ENCODE measurements at regions not wholly inside any gene's neighbourhood (a gene's known extent, or its start where the extent isn't known, plus 50 kb on each side); places are given as distances from the start of the nearest gene placed in this dataset.

DNA sequence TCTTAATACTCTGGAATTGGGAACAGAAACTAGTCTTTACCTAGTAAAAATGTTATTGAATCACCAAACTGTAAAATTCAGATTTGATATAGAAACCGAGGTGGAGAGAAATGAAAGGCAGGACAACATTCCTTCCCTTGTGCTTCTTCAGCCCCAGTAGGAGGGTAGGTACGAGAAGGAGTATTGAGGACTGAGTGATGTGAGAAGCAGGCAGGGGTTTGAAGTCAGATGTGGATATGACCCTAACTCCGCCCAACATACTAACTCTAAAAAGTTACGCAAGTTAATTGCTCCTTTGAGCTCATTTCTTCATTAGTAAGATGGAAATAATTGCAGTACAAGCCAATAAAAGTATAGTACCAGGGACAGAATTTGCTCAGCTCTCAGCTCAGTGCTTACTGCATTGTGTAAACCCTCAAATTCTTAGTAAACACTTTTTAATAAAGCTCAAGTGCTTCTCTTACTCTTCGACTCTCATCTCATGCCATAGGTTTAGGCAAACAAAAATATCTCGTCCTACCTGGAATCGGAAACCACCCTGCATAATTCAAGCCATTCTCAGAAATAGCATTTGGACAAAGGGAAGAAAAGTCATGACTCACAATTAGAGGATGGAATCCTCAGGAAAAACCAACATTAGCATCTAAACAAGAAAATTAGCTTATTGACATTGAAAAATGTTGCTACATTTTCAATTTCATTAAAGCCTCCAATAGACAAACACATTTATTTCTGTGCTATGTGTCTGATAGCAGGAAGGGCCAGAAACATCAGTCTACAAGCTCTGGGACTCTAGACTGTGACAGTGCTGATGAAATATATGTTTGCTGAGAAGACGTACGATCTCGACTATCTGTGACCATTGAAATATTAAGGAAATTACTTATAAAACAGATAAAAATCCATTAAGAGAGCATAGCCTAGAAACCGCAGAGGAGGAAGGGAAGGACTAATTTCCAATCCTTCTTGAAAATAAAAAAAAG is 161.3 kb downstream of the HNMT start:
- TF ChIP-seq, protein P1, sequence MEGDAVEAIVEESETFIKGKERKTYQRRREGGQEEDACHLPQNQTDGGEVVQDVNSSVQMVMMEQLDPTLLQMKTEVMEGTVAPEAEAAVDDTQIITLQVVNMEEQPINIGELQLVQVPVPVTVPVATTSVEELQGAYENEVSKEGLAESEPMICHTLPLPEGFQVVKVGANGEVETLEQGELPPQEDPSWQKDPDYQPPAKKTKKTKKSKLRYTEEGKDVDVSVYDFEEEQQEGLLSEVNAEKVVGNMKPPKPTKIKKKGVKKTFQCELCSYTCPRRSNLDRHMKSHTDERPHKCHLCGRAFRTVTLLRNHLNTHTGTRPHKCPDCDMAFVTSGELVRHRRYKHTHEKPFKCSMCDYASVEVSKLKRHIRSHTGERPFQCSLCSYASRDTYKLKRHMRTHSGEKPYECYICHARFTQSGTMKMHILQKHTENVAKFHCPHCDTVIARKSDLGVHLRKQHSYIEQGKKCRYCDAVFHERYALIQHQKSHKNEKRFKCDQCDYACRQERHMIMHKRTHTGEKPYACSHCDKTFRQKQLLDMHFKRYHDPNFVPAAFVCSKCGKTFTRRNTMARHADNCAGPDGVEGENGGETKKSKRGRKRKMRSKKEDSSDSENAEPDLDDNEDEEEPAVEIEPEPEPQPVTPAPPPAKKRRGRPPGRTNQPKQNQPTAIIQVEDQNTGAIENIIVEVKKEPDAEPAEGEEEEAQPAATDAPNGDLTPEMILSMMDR (IDR thresholded peaks at IDR 0.05; ENCODE audit: low read depth, low read length, missing control alignments) = no peak
- in situ Hi-C loops (cut with HindIII; ENCODE audit: low sequenced_read_pairs) = no loop called here
- no peak for DNase-seq (ENCODE audit: low read depth)
- no peak overlapping the region for H3K4me3 ChIP-seq (ENCODE audit: low read depth, low read length)

DNA sequence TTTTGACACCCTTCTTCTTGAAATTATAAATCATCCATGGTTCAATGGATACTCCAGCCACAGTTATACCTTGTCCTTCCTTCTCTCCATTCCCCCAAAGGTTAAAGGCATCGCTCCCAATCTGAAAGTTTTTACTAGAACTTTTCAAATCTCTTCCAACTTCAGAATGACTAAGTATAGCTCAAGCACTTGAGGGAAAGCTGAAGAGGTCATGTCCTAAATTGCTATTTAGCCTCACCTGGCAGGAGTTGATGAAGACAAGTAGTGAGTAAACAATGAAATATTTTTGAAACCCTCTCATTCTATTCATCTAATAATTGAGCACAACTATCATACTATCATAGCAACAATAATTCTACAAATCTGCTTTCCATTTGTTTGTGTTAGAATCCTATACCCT is 167.8 kb downstream of the HNMT start:
- TF ChIP-seq, protein P1 (IDR thresholded peaks at IDR 0.05; ENCODE audit: low read depth, low read length, missing control alignments) = no peak
- no peak for DNase-seq (ENCODE audit: low read depth)
- no peak overlapping the region for H3K4me3 ChIP-seq (ENCODE audit: low read depth, low read length)
- in situ Hi-C loops (cut with HindIII; ENCODE audit: low sequenced_read_pairs) = no loop called here

DNA sequence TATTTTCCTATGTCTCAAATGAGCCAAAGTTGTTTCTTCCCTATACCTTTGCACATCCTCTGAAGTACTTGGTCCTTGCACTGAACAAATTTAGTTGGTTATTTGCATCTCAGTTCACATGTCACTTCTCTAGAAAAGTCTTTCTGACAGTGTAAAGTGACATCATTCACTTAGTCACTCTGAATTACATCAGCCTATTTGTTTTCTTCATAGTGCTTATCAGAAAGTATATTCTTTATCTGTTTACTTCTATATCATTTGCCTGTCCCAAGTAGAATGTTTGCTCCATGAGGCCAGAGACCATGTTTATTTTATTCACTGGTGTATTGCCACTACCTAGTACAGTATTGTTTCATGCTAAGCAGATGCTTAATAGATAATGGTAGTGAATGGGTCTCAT is 173.7 kb downstream of the HNMT start:
- DNase-seq (ENCODE audit: low read depth) = no peak
- no peak overlapping the region for H3K4me3 ChIP-seq (ENCODE audit: low read depth, low read length)
- in situ Hi-C loops (cut with HindIII; ENCODE audit: low sequenced_read_pairs) = no loop called here
- TF ChIP-seq, protein P1 (IDR thresholded peaks at IDR 0.05; ENCODE audit: low read depth, low read length, missing control alignments) = no peak

DNA sequence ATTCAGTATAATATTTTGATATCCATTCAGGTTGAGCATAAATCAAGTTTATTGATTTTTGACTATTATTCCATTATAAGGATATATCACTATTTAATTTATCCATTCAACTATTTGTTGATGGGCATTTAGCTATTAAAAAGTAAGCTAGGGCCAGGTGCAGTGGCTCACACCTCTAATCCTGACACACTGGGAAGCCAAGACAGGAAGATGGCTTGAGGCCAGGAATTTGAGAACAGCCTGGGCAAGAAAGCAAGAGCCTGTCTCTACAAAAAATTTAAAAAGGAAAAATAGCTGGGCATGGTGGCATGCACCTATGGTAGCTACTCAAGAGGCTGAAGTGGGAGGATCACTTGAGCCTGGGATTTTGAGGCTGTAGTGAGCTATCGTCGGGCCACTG is 183.5 kb downstream of the HNMT start:
- DNase-seq (ENCODE audit: low read depth) = no peak
- in situ Hi-C loops (cut with HindIII; ENCODE audit: low sequenced_read_pairs) = no loop called here
- no peak overlapping the region for H3K4me3 ChIP-seq (ENCODE audit: low read depth, low read length)
- TF ChIP-seq, protein P1 (IDR thresholded peaks at IDR 0.05; ENCODE audit: low read depth, low read length, missing control alignments) = no peak

DNA sequence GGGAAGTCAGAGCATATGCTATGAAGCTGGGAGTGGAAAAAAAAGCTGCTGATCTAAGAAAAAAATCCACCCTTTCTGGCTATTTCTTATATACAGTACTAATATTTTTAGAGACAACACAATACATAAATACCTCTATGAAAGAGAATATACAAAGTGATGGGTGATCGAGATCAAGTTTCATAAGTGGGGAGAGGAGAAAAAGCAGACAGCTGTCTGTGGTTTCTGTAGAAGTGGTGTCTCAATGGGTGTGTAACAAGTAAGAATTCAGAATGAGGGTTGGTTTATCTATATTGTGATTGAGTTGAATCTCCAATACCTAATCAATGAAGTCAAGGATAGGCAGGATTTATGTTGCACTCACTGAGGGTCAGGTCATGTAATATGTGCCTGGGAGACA is 191.0 kb downstream of the HNMT start:
- in situ Hi-C loops (cut with HindIII; ENCODE audit: low sequenced_read_pairs) = no loop called here
- H3K4me3 ChIP-seq (ENCODE audit: low read depth, low read length) = no peak overlapping the region
- TF ChIP-seq, protein P1 (IDR thresholded peaks at IDR 0.05; ENCODE audit: low read depth, low read length, missing control alignments) = no peak
- no peak for DNase-seq (ENCODE audit: low read depth)

DNA sequence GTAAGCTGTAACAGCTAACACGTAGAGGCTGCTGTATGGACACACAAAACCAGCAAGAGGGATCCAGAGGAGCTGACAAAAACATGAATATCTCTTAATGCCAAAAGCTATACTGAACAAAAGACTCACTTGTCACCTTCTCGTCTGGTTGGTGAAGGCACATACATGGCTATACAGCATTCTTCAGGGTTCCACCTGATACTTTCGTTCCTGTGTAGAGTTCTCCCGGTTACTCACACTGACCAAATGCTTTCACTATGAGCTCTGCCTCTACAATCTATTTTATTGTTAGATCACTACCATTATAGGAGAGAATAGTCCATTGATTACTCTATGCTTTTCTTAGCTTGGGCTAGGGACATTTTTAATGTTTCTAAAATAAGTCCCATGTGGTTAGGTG is 193.1 kb downstream of the HNMT start:
- H3K4me3 ChIP-seq (ENCODE audit: low read depth, low read length) = no peak overlapping the region
- DNase-seq (ENCODE audit: low read depth) = no peak
- TF ChIP-seq, protein P1 (IDR thresholded peaks at IDR 0.05; ENCODE audit: low read depth, low read length, missing control alignments) = no peak
- in situ Hi-C loops (cut with HindIII; ENCODE audit: low sequenced_read_pairs) = no loop called here

Data from astrocyte of the cerebellum (primary cell).